Neural progenitor cell (in vitro differentiated cells): ENCODE measurements at regions not wholly inside any gene's neighbourhood (a gene's known extent, or its start where the extent isn't known, plus 50 kb on each side); places are given as distances from the start of the nearest gene placed in this dataset.

Experiments
- EZH2phosphoT487 ChIP-seq: fragments of 200-600 bp; sonication (generic); IDR thresholded peaks from 2 replicates; pipeline ENCODE4 v1.6.1; 2017; ENCODE audit warnings: antibody characterized with exemption
- TF ChIP-seq, protein P1 (sequence below): fragments of 200-600 bp; sonication (generic); IDR thresholded peaks from 2 replicates; pipeline ENCODE4 v1.5.1; 2017; ENCODE audit warnings: antibody characterized with exemption, mild to moderate bottlenecking

DNA sequence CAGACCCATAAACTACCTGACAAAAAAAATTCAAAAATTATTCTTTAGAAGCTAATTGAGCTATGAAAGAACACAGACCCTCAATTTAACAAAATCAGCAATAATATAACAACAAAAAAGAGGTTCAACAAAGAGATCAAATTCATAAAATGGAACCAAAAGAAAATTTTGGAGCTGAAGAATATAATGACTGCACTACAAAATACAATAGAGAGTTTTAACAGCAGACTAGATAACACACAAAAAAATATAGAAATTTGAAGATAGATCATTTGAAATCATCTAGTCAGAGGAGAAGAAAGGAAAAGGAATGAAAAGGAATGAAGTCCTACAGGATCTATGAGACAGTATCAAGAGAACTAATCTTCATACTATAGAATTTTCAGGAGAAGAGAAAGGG lies 422.1 kb downstream of the PAX1 start:
- TF ChIP-seq, protein P1, sequence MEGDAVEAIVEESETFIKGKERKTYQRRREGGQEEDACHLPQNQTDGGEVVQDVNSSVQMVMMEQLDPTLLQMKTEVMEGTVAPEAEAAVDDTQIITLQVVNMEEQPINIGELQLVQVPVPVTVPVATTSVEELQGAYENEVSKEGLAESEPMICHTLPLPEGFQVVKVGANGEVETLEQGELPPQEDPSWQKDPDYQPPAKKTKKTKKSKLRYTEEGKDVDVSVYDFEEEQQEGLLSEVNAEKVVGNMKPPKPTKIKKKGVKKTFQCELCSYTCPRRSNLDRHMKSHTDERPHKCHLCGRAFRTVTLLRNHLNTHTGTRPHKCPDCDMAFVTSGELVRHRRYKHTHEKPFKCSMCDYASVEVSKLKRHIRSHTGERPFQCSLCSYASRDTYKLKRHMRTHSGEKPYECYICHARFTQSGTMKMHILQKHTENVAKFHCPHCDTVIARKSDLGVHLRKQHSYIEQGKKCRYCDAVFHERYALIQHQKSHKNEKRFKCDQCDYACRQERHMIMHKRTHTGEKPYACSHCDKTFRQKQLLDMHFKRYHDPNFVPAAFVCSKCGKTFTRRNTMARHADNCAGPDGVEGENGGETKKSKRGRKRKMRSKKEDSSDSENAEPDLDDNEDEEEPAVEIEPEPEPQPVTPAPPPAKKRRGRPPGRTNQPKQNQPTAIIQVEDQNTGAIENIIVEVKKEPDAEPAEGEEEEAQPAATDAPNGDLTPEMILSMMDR: no peak
- no peak for TF ChIP-seq EZH2phosphoT487
